ENCODE measurements at regions not wholly inside any gene's neighbourhood (a gene's known extent, or its start where the extent isn't known, plus 50 kb on each side); places are given as distances from the start of the nearest gene placed in this dataset.

- no peak for TF ChIP-seq TAF1 (IDR thresholded peaks at IDR 0.05; ENCODE audit: borderline replicate concordance, insufficient read depth, low read length)
- no peak for TF ChIP-seq FOXP2 (optimal IDR thresholded peaks at IDR 0.05; ENCODE audit: borderline replicate concordance, extremely low read depth, extremely low read length, insufficient read depth)
- TF ChIP-seq POLR2AphosphoS5 (IDR thresholded peaks at IDR 0.05; ENCODE audit: low read depth, low read length): no peak
- TF ChIP-seq SIN3A (IDR thresholded peaks at IDR 0.05; ENCODE audit: borderline replicate concordance, insufficient read depth, low read length): no peak
- no peak for TF ChIP-seq REST (IDR thresholded peaks at IDR 0.05; ENCODE audit: insufficient read depth in 1 of 2, low read depth in 2 of 2, low read length in 2 of 2)
These were observed 973.5 kb downstream of the CDH11 start for GRCh38 chr16:64148356-64148755.

GRCh38 chr16:64147941-64148340, 973.9 kb downstream of the CDH11 start:
- TF ChIP-seq SIN3A (IDR thresholded peaks at IDR 0.05; ENCODE audit: borderline replicate concordance, insufficient read depth, low read length) (no peak), TAF1 (IDR thresholded peaks at IDR 0.05; ENCODE audit: borderline replicate concordance, insufficient read depth, low read length) (no peak), FOXP2 (optimal IDR thresholded peaks at IDR 0.05; ENCODE audit: borderline replicate concordance, extremely low read depth, extremely low read length, insufficient read depth) (no peak), POLR2AphosphoS5 (IDR thresholded peaks at IDR 0.05; ENCODE audit: low read depth, low read length) (no peak), REST (IDR thresholded peaks at IDR 0.05; ENCODE audit: insufficient read depth in 1 of 2, low read depth in 2 of 2, low read length in 2 of 2) (no peak)

GRCh38 chr16:64144617-64145016, 977.2 kb downstream of the CDH11 start:
- TF ChIP-seq SIN3A (IDR thresholded peaks at IDR 0.05; ENCODE audit: borderline replicate concordance, insufficient read depth, low read length): no peak
- TF ChIP-seq FOXP2 (optimal IDR thresholded peaks at IDR 0.05; ENCODE audit: borderline replicate concordance, extremely low read depth, extremely low read length, insufficient read depth): no peak
- no peak for TF ChIP-seq REST (IDR thresholded peaks at IDR 0.05; ENCODE audit: insufficient read depth in 1 of 2, low read depth in 2 of 2, low read length in 2 of 2)
- TF ChIP-seq TAF1 (IDR thresholded peaks at IDR 0.05; ENCODE audit: borderline replicate concordance, insufficient read depth, low read length): no peak
- TF ChIP-seq POLR2AphosphoS5 (IDR thresholded peaks at IDR 0.05; ENCODE audit: low read depth, low read length): no peak

GRCh38 chr16:64138621-64139020, 983.2 kb downstream of the CDH11 start:
- TF ChIP-seq POLR2AphosphoS5 (IDR thresholded peaks at IDR 0.05; ENCODE audit: low read depth, low read length) (no peak), SIN3A (IDR thresholded peaks at IDR 0.05; ENCODE audit: borderline replicate concordance, insufficient read depth, low read length) (no peak), TAF1 (IDR thresholded peaks at IDR 0.05; ENCODE audit: borderline replicate concordance, insufficient read depth, low read length) (no peak), FOXP2 (optimal IDR thresholded peaks at IDR 0.05; ENCODE audit: borderline replicate concordance, extremely low read depth, extremely low read length, insufficient read depth) (no peak), REST (IDR thresholded peaks at IDR 0.05; ENCODE audit: insufficient read depth in 1 of 2, low read depth in 2 of 2, low read length in 2 of 2) (no peak)

- no peak for TF ChIP-seq FOXP2 (optimal IDR thresholded peaks at IDR 0.05; ENCODE audit: borderline replicate concordance, extremely low read depth, extremely low read length, insufficient read depth)
- no peak for TF ChIP-seq SIN3A (IDR thresholded peaks at IDR 0.05; ENCODE audit: borderline replicate concordance, insufficient read depth, low read length)
- TF ChIP-seq REST (IDR thresholded peaks at IDR 0.05; ENCODE audit: insufficient read depth in 1 of 2, low read depth in 2 of 2, low read length in 2 of 2): no peak
- no peak for TF ChIP-seq TAF1 (IDR thresholded peaks at IDR 0.05; ENCODE audit: borderline replicate concordance, insufficient read depth, low read length)
- TF ChIP-seq POLR2AphosphoS5 (IDR thresholded peaks at IDR 0.05; ENCODE audit: low read depth, low read length): no peak
These were observed 983.9 kb downstream of the CDH11 start for GRCh38 chr16:64138006-64138405.

Measured in PFSK-1 (cell line).